ENCODE measurements at regions not wholly inside any gene's neighbourhood (a gene's known extent, or its start where the extent isn't known, plus 50 kb on each side); places are given as distances from the start of the nearest gene placed in this dataset.
A peak's percentile ranks its signal among the peaks of the same experiment; 100 is the strongest.

GRCh38 chr9:109918339-109919163 is 138.6 kb downstream of the PALM2AKAP2 start:
- TF ChIP-seq, protein P1, sequence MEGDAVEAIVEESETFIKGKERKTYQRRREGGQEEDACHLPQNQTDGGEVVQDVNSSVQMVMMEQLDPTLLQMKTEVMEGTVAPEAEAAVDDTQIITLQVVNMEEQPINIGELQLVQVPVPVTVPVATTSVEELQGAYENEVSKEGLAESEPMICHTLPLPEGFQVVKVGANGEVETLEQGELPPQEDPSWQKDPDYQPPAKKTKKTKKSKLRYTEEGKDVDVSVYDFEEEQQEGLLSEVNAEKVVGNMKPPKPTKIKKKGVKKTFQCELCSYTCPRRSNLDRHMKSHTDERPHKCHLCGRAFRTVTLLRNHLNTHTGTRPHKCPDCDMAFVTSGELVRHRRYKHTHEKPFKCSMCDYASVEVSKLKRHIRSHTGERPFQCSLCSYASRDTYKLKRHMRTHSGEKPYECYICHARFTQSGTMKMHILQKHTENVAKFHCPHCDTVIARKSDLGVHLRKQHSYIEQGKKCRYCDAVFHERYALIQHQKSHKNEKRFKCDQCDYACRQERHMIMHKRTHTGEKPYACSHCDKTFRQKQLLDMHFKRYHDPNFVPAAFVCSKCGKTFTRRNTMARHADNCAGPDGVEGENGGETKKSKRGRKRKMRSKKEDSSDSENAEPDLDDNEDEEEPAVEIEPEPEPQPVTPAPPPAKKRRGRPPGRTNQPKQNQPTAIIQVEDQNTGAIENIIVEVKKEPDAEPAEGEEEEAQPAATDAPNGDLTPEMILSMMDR (IDR thresholded peaks at IDR 0.05; ENCODE audit: control extremely low read depth, extremely low read depth, low read depth, missing control alignments) = no peak
- peak; percentile 38 for DNase-seq (ENCODE audit: extremely low spot score)
- POLR2A ChIA-PET = interaction anchor here (0.5 to 1.5 kb wide), 2 partner anchors 48 to 910 kb away, joined by 3 to 8 read pairs; no protein-coding TSS in a partner anchor
- CTCF ChIA-PET = interaction anchor here (1.0 to 9.8 kb wide), 4 partner anchors 7 to 233 kb away, joined by 3 to 92 read pairs (median 4); no protein-coding TSS in a partner anchor

DNA sequence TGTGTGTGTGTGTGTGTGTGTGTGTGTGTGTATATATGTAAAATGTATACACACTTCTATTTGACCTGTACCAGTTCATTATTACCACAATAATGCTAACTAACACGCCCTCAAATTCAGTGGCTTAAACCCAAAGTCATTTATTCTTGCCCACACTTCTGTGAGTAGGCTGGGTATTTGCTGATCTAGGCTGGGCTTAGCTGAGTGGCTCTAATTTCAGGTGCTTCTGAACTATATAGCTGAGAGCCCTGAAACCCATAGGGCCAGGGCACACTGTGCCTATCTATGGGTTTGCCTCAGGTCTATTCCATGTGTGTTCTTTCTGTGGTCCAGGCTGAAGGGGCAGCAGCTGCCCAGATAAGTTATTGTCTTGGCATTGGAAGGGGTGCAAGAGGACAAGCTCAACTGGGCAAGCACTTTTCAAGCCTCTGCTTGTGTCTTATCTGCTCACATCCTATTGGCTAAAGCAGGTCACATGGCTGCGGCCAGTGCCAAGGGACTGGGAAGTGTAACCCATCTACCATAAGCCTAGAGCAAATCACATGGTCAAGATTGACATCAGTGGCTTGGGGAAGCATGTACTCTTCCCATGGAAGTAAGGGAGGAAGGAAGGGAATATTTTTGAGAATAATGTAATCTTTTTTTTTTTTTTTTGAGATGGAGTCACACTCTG is 139.9 kb downstream of the PALM2AKAP2 start:
- DNase-seq (ENCODE audit: extremely low spot score) = no peak
- TF ChIP-seq, protein P1 (IDR thresholded peaks at IDR 0.05; ENCODE audit: control extremely low read depth, extremely low read depth, low read depth, missing control alignments) = no peak
- ChIA-PET POLR2A (interaction anchor here (1.5 kb wide), 1 partner anchor 47 kb away, joined by 3 read pairs; no protein-coding TSS in a partner anchor), CTCF (interaction anchor here (1.1 to 9.8 kb wide), 5 partner anchors 8 to 228 kb away, joined by 3 to 92 read pairs (median 5); no protein-coding TSS in a partner anchor)

DNA sequence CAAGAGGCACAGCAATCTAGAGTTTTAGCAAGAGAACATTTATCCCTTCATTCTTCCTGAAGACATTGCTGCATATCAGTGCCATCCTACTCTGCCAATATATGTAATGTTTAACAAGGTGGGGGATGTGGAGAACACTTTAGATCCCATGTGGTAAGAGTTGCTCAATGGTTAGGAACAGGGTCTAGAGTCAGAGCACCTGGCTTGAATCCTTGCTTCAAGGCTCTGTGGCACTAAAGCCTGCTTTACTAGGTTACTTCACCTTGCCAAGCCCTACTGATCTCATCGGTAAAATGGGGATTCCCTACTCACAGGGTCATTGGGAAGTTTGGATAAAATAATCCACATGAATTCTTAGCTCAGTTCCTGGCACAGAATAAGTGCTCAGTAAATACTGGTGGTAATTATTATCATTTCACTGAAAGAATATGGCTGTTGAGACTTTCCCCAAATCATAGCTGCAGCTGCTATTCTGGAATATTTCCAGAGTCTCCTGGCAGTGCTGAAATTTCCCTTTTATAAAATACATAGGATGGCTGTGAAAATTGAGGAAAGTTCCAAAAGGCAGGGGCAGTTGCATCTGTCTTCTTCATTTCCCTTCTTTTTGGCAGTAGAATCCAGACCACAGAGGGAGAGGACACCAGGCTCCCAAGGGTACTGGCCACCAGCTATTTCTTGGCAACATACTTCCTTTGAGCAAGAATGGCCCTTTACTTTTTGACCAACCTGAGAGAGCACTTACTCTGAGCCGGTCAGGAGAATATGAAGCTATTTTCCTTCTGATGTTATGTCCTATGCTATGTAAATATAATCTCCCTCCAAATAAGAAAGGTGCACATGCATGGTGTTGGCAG is 142.8 kb downstream of the PALM2AKAP2 start:
- ChIA-PET CTCF (interaction anchor here (0.8 to 9.8 kb wide), 7 partner anchors 9 to 49 kb away, joined by 3 to 92 read pairs (median 4); no protein-coding TSS in a partner anchor), POLR2A (no interaction called here)
- DNase-seq (ENCODE audit: extremely low spot score) = no peak
- TF ChIP-seq, protein P1 (IDR thresholded peaks at IDR 0.05; ENCODE audit: control extremely low read depth, extremely low read depth, low read depth, missing control alignments) = no peak

- ChIA-PET CTCF (interaction anchor here (1.0 to 9.8 kb wide), 6 partner anchors 11 to 49 kb away, joined by 3 to 92 read pairs (median 4); no protein-coding TSS in a partner anchor), POLR2A (no interaction called here)
- TF ChIP-seq, protein P1 (IDR thresholded peaks at IDR 0.05; ENCODE audit: control extremely low read depth, extremely low read depth, low read depth, missing control alignments) = no peak
- no peak for DNase-seq (ENCODE audit: extremely low spot score)
Measured at GRCh38 chr9:109923471-109923760, 143.4 kb downstream of the PALM2AKAP2 start.

GRCh38 chr9:109923806-109924205 is 143.8 kb downstream of the PALM2AKAP2 start:
- ChIA-PET CTCF (interaction anchor here (1.0 to 9.8 kb wide), 4 partner anchors 11 to 45 kb away, joined by 3 to 92 read pairs (median 4); no protein-coding TSS in a partner anchor), POLR2A (no interaction called here)
- TF ChIP-seq, protein P1 (IDR thresholded peaks at IDR 0.05; ENCODE audit: control extremely low read depth, extremely low read depth, low read depth, missing control alignments) = no peak

DNA sequence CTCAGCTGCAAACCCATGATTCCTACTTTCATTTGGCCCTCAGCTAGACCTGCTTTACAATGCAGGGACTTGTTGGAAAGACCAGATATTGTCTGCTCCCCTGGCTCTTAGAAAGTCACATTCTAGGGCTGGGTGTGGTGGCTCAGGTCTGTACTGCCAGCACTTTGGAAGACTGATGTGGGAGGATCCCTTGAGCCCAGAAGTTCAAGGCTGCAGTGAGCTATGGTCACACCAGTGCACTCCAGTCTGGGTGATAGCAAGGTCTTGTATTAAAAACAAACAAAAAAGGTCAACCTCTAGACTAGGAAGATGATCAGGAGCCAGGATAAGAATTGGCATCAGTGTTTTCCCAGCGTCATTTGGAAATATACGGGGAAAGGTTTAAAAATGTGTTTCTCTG is 145.8 kb downstream of the PALM2AKAP2 start:
- TF ChIP-seq, protein P1 (IDR thresholded peaks at IDR 0.05; ENCODE audit: control extremely low read depth, extremely low read depth, low read depth, missing control alignments) = no peak
- ChIA-PET POLR2A (no interaction called here), CTCF (interaction anchor here (0.8 kb wide), 1 partner anchor 20 kb away, joined by 3 read pairs; no protein-coding TSS in a partner anchor)
- no peak for DNase-seq (ENCODE audit: extremely low spot score)

More at GRCh38 chr9:109923806-109924205, 143.8 kb downstream of the PALM2AKAP2 start:
- DNase-seq (ENCODE audit: extremely low spot score) = no peak
